ENCODE measurements at regions not wholly inside any gene's neighbourhood (a gene's known extent, or its start where the extent isn't known, plus 50 kb on each side); places are given as distances from the start of the nearest gene placed in this dataset.

DNA sequence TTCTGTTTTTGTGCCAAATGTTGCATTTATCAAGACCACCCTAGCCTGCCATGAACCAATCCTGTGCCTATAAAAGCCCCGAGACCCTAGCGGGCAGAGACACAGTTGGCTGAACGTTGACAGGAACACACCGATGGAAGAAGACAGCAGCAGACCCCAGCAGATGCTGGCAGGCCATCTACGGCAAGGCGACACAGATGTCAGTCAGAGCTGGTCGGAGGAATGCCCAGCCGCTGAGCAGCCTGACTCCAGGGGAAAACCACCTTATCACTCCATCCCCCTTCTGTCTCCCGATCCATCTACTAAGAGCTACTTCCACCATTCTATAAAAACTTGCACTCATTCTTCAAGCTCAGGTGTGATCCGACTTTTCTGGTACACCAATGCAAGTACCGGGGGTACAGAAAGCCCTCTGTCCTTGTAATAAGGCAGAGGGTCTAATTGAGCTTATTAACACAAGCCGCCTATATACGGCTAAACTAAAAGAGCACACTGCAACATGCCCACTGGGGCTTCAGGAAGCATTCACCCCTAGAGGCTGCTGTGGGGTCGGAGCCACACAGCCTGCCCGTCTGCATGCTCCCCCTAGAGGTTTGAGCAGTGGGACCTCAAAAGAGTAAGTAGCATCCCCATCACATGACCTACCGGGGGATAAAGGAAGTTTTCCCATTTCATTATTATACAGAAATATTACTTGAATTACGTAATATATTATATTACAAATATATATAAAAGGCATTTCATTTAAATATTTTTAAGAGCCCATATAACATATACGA, 1156.3 kb upstream of the B3GALT2 start:
- in situ Hi-C loops (cut with MboI) = no loop called here
- no TSS peak for BruUV-seq (replicated peaks)
- no peak overlapping the region for H3K4me2 ChIP-seq (ENCODE audit: insufficient read depth, low read length)
- POLR2A ChIA-PET = interaction anchor here (0.8 kb wide), 1 partner anchor 366 kb away, joined by 3 read pairs; no protein-coding TSS in a partner anchor
- ATAC-seq (peak; percentile 68), DNase-seq (ENCODE audit: extremely low read depth in 1 of 4, low spot score in 3 of 4) (peak in 3 of 4 experiments; percentile 4 to 37 (median 11)), FAIRE-seq (no peak)
- H2AFZ ChIP-seq (ENCODE audit: low read depth, low read length) = no peak overlapping the region
- H3K27ac ChIP-seq (ENCODE audit: extremely low read depth, low read depth, low read length) = no peak overlapping the region
- no peaks in the 10 kb centered on the region for H3K36me3 ChIP-seq (ENCODE audit: control insufficient read depth, insufficient read depth, low read length)
- H3K9me3 ChIP-seq (replicated peaks; ENCODE audit: control insufficient read depth, insufficient read depth, low read depth, low read length) = no peaks in the 10 kb centered on the region
- H3K79me2 ChIP-seq (ENCODE audit: control insufficient read depth, insufficient read depth, low read length) = no peaks in the 10 kb centered on the region
- H3K4me1 ChIP-seq (replicated peaks in 1 of 2; ENCODE audit: control insufficient read depth in 2 of 2, insufficient read depth in 2 of 2, low read length in 2 of 2) = no peaks in the 10 kb centered on the region
- no peak overlapping the region for H3K9ac ChIP-seq (ENCODE audit: insufficient read depth in 1 of 2, low read depth in 2 of 2, low read length in 2 of 2)
- WGBS (ENCODE audit: insufficient coverage, low coverage, missing lambda C conversion rate) = 12% methylated on average over 18 of the region's 18 CpGs
- CTCF ChIA-PET (ENCODE audit: low intra/inter-chr PET ratio) = no interaction called here
- intact Hi-C loops (cut with micrococcal nuclease) = no loop called here
- H3K4me3 ChIP-seq = no peak overlapping the region
- H3K27me3 ChIP-seq (ENCODE audit: control insufficient read depth in 2 of 2, insufficient read depth in 2 of 2, low read length in 2 of 2) = no peaks in the 10 kb centered on the region
- H4K20me1 ChIP-seq (replicated peaks; ENCODE audit: control insufficient read depth, insufficient read depth, low read length) = no peaks in the 10 kb centered on the region
- no peaks in the 10 kb centered on the region for H3K9me1 ChIP-seq (ENCODE audit: control insufficient read depth, insufficient read depth, low read length)
- TF ChIP-seq CEBPB (tag; IDR thresholded peaks at IDR 0.05) (0 out of 2 replicates have a peak, but pooled peaks have one; percentile 18), USF2 (CRISPR knock-in tag; IDR thresholded peaks at IDR 0.05) (peak; percentile 33; the same call in 1 of the 2 replicates), RAD21 (CRISPR knock-in tag; conservative IDR thresholded peaks at IDR 0.05 in 1 of 2, IDR thresholded peaks at IDR 0.05 in 1 of 2) (peak in 1 of 2 experiments; percentile 23; a peak in 1 of 4 replicates)
- TF ChIP-seq, protein P1, sequence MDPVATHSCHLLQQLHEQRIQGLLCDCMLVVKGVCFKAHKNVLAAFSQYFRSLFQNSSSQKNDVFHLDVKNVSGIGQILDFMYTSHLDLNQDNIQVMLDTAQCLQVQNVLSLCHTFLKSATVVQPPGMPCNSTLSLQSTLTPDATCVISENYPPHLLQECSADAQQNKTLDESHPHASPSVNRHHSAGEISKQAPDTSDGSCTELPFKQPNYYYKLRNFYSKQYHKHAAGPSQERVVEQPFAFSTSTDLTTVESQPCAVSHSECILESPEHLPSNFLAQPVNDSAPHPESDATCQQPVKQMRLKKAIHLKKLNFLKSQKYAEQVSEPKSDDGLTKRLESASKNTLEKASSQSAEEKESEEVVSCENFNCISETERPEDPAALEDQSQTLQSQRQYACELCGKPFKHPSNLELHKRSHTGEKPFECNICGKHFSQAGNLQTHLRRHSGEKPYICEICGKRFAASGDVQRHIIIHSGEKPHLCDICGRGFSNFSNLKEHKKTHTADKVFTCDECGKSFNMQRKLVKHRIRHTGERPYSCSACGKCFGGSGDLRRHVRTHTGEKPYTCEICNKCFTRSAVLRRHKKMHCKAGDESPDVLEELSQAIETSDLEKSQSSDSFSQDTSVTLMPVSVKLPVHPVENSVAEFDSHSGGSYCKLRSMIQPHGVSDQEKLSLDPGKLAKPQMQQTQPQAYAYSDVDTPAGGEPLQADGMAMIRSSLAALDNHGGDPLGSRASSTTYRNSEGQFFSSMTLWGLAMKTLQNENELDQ (CRISPR knock-in tag; IDR thresholded peaks at IDR 0.05; ENCODE audit: borderline replicate concordance) = no peak
- TF ChIP-seq, protein P2, sequence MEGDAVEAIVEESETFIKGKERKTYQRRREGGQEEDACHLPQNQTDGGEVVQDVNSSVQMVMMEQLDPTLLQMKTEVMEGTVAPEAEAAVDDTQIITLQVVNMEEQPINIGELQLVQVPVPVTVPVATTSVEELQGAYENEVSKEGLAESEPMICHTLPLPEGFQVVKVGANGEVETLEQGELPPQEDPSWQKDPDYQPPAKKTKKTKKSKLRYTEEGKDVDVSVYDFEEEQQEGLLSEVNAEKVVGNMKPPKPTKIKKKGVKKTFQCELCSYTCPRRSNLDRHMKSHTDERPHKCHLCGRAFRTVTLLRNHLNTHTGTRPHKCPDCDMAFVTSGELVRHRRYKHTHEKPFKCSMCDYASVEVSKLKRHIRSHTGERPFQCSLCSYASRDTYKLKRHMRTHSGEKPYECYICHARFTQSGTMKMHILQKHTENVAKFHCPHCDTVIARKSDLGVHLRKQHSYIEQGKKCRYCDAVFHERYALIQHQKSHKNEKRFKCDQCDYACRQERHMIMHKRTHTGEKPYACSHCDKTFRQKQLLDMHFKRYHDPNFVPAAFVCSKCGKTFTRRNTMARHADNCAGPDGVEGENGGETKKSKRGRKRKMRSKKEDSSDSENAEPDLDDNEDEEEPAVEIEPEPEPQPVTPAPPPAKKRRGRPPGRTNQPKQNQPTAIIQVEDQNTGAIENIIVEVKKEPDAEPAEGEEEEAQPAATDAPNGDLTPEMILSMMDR (IDR thresholded peaks at IDR 0.05 in 2 of 3, conservative IDR thresholded peaks at IDR 0.05 in 1 of 3; ENCODE audit: insufficient read depth in 2 of 3, low read depth in 1 of 3, low read length in 3 of 3) = peak; percentile 34 to 89 (median 46); a peak in 4 of 6 replicates

Data from K562 (cell line).